Stomach smooth muscle (tissue), 2 donors: ENCODE measurements at regions not wholly inside any gene's neighbourhood (a gene's known extent, or its start where the extent isn't known, plus 50 kb on each side); places are given as distances from the start of the nearest gene placed in this dataset.

Experiments used
- H3K27ac ChIP-seq: one replicate; pipeline ENCODE4 v1.7.0; 2013; ENCODE audit warnings: mild to moderate bottlenecking, low read length, inconsistent platforms
- H3K27me3 ChIP-seq, 2 donors: one replicate each; pipeline ENCODE4 v1.7.0; 2013; ENCODE audit warnings: low read length in 2 of 2; ENCODE audit not compliant: insufficient read depth in 2 of 2, control insufficient read depth in 1 of 2
- H3K36me3 ChIP-seq, 2 donors: one replicate each; pipeline ENCODE4 v1.7.0; 2013; ENCODE audit warnings: low read length in 2 of 2; ENCODE audit not compliant: control insufficient read depth in 2 of 2, insufficient read depth in 2 of 2
- H3K4me1 ChIP-seq: one replicate; pipeline ENCODE4 v1.7.0; 2013; ENCODE audit warnings: low read length; ENCODE audit not compliant: control insufficient read depth, insufficient read depth
- H3K4me3 ChIP-seq, 2 donors: one replicate each; pipeline ENCODE4 v1.7.0; 2013; ENCODE audit warnings: low read length in 2 of 2
- H3K9ac ChIP-seq, 2 donors: one replicate each; pipeline ENCODE4 v1.7.0; 2013; ENCODE audit warnings: low read length in 2 of 2, mild to moderate bottlenecking in 1 of 2
- H3K9me3 ChIP-seq, 2 donors: one replicate each; pipeline ENCODE4 v1.7.0; 2013; ENCODE audit warnings: low read length in 2 of 2; ENCODE audit not compliant: control insufficient read depth in 2 of 2
- donor health status: healthy.
- donor health status: Pancreatic carcinoma.

GRCh38 chr2:74046441-74046840, 61.7 kb downstream of the TET3 start:
- Histone ChIP-seq H3K9me3 (no peaks in the 10 kb centered on the region), H3K4me3 (no peak overlapping the region), H3K9ac (no peak overlapping the region), H3K27me3 (no peaks in the 10 kb centered on the region), H3K36me3 (peaks cover 0 to 3% of the 10 kb centered on the region in 2 donors), H3K4me1 (no peaks in the 10 kb centered on the region), H3K27ac (no peak overlapping the region)

GRCh38 chr2:74047152-74047551, 62.4 kb downstream of the TET3 start:
- H3K27me3 ChIP-seq = no peaks in the 10 kb centered on the region
- H3K36me3 ChIP-seq = peaks cover 0 to 3% of the 10 kb centered on the region in 2 donors
- H3K9ac ChIP-seq = no peak overlapping the region
- H3K9me3 ChIP-seq = no peaks in the 10 kb centered on the region
- no peak overlapping the region for H3K27ac ChIP-seq
- H3K4me3 ChIP-seq = no peak overlapping the region
- no peaks in the 10 kb centered on the region for H3K4me1 ChIP-seq

- Histone ChIP-seq H3K36me3 (peaks cover 0 to 3% of the 10 kb centered on the region in 2 donors), H3K27ac (no peak overlapping the region), H3K4me1 (no peaks in the 10 kb centered on the region)
Measured at GRCh38 chr2:74048147-74048546, 63.4 kb downstream of the TET3 start.

GRCh38 chr2:74048843-74049519, 64.3 kb downstream of the TET3 start:
- peaks cover 0 to 3% of the 10 kb centered on the region in 2 donors for H3K36me3 ChIP-seq
- H3K4me1 ChIP-seq = no peaks in the 10 kb centered on the region
- H3K27ac ChIP-seq = no peak overlapping the region
- H3K27me3 ChIP-seq = no peaks in the 10 kb centered on the region
- H3K4me3 ChIP-seq = no peak overlapping the region
- H3K9ac ChIP-seq = no peak overlapping the region
- no peaks in the 10 kb centered on the region for H3K9me3 ChIP-seq

More at GRCh38 chr2:74048147-74048546, 63.4 kb downstream of the TET3 start:
- Histone ChIP-seq H3K9me3 (no peaks in the 10 kb centered on the region), H3K27me3 (no peaks in the 10 kb centered on the region), H3K9ac (no peak overlapping the region), H3K4me3 (no peak overlapping the region)

- H3K36me3 ChIP-seq = peaks cover 0 to 3% of the 10 kb centered on the region in 2 donors
- H3K27ac ChIP-seq = no peak overlapping the region
- no peak overlapping the region for H3K9ac ChIP-seq
- no peak overlapping the region for H3K4me3 ChIP-seq
- no peaks in the 10 kb centered on the region for H3K9me3 ChIP-seq
- no peaks in the 10 kb centered on the region for H3K27me3 ChIP-seq
- H3K4me1 ChIP-seq = no peaks in the 10 kb centered on the region
Measured at GRCh38 chr2:74050151-74050550, 65.4 kb downstream of the TET3 start.

- no peak overlapping the region for H3K9ac ChIP-seq
- H3K36me3 ChIP-seq = peaks cover 0 to 3% of the 10 kb centered on the region in 2 donors
- H3K27ac ChIP-seq = no peak overlapping the region
- H3K27me3 ChIP-seq = no peaks in the 10 kb centered on the region
- no peaks in the 10 kb centered on the region for H3K4me1 ChIP-seq
- no peaks in the 10 kb centered on the region for H3K9me3 ChIP-seq
- no peak overlapping the region for H3K4me3 ChIP-seq
Measured at GRCh38 chr2:74051504-74051903, 66.8 kb downstream of the TET3 start.

GRCh38 chr2:74052732-74053710, 68.3 kb downstream of the TET3 start:
- no peak overlapping the region for H3K4me3 ChIP-seq
- H3K27ac ChIP-seq = no peak overlapping the region
- no peaks in the 10 kb centered on the region for H3K27me3 ChIP-seq
- no peaks in the 10 kb centered on the region for H3K9me3 ChIP-seq
- H3K4me1 ChIP-seq = no peaks in the 10 kb centered on the region
- peaks cover 0 to 3% of the 10 kb centered on the region in 2 donors for H3K36me3 ChIP-seq
- H3K9ac ChIP-seq = no peak overlapping the region

GRCh38 chr2:74053959-74054715, 69.4 kb downstream of the TET3 start:
- no peaks in the 10 kb centered on the region for H3K27me3 ChIP-seq
- H3K4me3 ChIP-seq = no peak overlapping the region
- no peaks in the 10 kb centered on the region for H3K9me3 ChIP-seq
- H3K4me1 ChIP-seq = no peaks in the 10 kb centered on the region
- H3K36me3 ChIP-seq = no peaks in the 10 kb centered on the region
- H3K9ac ChIP-seq = no peak overlapping the region
- no peak overlapping the region for H3K27ac ChIP-seq

- Histone ChIP-seq H3K9ac (no peak overlapping the region), H3K4me3 (no peak overlapping the region), H3K4me1 (no peaks in the 10 kb centered on the region), H3K27ac (no peak overlapping the region), H3K27me3 (no peaks in the 10 kb centered on the region), H3K9me3 (no peaks in the 10 kb centered on the region), H3K36me3 (no peaks in the 10 kb centered on the region)
Measured at GRCh38 chr2:74059137-74059775, 74.5 kb downstream of the TET3 start.

- H3K27me3 ChIP-seq = no peaks in the 10 kb centered on the region
- no peaks in the 10 kb centered on the region for H3K9me3 ChIP-seq
- no peak overlapping the region for H3K9ac ChIP-seq
- H3K4me3 ChIP-seq = no peak overlapping the region
- no peaks in the 10 kb centered on the region for H3K4me1 ChIP-seq
- no peaks in the 10 kb centered on the region for H3K36me3 ChIP-seq
- no peak overlapping the region for H3K27ac ChIP-seq
Measured at GRCh38 chr2:74063486-74063885, 78.8 kb downstream of the TET3 start.
